HG03442 (cell line): ENCODE measurements at regions not wholly inside any gene's neighbourhood (a gene's known extent, or its start where the extent isn't known, plus 50 kb on each side); places are given as distances from the start of the nearest gene placed in this dataset.

Source experiments
- ATAC-seq: cut with Tn5 transposase; IDR thresholded peaks from one replicate; pipeline ENCODE4 v1.9.1; 2021; ENCODE audit warnings: mild to moderate bottlenecking, moderate library complexity; ENCODE audit not compliant: unreplicated experiment

DNA sequence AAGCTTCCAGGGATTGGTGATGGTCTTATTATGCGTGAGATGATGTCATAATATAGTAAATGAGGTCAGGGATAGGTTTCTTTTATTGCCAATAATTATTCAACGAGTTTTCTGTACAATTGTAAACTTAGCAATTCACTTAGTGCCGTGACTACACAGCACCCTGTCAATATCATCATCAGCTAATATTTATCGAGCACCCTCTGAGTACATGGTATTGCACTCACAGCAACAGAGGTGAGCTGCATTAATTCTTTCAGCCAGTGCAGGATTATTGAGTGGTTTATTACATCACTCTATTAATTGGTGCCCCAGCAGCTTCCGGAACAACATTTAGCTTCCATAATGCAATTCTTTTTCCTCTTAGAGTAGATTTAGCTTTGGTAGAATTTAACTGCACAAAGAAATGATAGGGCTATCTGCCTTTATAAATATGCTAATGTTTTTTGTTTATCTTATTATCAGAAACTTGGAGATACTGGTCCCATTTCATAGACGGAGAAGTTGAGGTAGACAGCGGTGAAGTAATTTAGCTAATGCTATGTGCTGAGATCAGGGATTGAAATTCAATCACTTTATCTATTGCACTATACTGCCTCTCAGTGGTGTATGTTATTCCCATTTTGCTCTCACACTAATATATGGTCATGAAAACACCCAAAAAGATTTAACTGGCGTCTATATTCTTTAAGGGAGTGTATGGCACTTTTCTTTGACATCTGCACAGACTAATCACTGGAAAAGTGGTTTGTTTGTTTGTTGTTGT lies 726.1 kb upstream of the WWC1 start:
- ATAC-seq, result no peak

DNA sequence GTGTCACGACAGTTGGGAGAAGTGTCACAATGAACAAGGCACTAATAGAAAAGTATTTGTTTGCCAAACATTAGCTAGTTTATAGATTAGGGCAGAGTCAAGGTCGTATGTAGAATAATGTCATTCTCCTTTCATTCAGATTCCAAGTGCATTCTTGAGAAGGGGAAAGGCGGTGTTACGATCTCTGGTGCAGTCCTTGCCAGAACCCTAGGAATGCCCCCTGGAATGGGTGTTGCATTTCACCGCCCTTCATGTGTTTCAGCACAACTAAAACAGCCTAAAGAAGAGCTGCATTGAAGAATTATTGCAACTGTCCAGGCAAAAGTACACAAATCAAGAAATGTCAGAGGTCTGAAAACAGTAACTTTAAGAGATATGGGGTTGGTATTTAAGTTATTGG lies 721.0 kb upstream of the WWC1 start:
- no peak for ATAC-seq

- no peak for ATAC-seq
Measured at GRCh38 chr5:167571824-167572223, 719.6 kb upstream of the WWC1 start.

GRCh38 chr5:167573370-167574127 lies 717.9 kb upstream of the WWC1 start:
- ATAC-seq, result no peak

GRCh38 chr5:167574464-167574863 lies 717.0 kb upstream of the WWC1 start:
- ATAC-seq, result no peak

DNA sequence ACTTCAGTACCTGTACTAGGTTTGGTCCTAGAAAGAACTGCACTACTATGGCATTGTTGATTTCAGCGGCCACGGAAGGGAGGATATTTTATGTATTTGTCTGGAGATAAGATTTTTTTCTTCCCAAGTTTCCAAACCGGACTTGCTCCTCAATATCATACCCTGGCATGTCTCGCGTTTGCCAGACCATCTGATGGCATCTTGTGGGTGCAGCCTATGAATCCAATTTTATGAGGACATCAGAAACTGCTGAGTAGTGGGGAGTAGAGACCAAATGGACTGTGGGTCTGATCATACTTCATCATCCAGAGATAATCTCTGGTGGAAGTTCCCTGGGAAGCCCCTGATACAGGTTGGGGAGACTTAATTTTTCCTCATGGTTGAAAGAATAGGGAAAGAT lies 716.1 kb upstream of the WWC1 start:
- ATAC-seq, result no peak

DNA sequence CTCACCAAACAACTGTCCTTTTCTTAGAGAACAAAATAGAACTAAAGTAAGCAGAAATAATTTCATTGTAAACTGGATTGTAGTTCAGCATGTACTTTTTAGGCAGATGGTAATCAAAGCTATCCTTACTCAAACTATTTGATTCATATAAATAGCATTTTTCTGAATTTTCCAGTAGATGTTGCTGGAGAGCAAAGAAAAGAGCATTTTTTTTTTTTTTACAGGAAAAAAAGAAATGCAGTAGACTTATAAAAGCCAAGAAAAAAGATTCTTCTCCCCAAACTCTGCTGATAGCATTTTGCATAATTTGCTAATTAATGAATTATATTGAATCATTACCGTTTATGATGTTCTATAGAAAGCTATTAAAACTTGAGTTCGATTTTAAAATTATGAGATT lies 715.3 kb upstream of the WWC1 start:
- ATAC-seq, result no peak

- ATAC-seq, result no peak
Measured at GRCh38 chr5:167576897-167577296, 714.5 kb upstream of the WWC1 start.

- ATAC-seq, result no peak
Measured at GRCh38 chr5:167577616-167578015, 713.8 kb upstream of the WWC1 start.

DNA sequence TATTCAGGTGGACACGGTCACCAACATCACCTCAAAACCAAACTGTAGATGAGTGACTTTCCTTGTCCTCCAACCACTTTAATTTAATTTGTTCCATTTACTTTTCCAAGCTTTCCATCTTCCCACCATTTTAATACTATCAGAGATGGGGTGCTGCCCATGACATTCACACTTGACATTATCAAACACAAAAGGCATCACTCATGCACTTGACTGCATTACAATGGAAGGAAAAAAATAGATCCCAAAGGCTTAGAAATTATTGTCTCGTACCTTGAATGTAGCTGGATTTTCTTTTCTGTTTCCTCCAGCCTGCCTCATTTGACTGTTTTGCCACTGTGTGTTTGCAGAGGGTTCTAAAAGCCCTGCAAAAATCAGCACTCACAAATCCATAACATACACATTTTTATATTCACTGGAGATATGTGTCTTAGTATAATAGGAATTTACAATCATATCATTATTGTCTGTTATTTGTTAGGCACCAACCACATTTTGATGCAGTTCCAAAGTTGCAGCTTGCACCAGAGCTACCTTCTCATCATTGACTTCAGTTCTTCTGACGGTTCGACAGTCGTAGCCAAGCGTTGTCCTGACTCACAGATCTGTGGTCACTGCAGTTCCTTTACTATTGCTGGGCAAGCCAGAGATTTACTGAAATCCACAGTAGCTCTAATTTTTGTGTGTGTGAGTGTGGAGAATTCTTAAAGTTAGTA lies 712.3 kb upstream of the WWC1 start:
- ATAC-seq, result no peak

GRCh38 chr5:167579693-167580055 lies 711.8 kb upstream of the WWC1 start:
- no peak for ATAC-seq

- no peak for ATAC-seq
Measured at GRCh38 chr5:167580608-167581007, 710.8 kb upstream of the WWC1 start.

- ATAC-seq, result no peak
Measured at GRCh38 chr5:167582283-167582682, 709.2 kb upstream of the WWC1 start.

DNA sequence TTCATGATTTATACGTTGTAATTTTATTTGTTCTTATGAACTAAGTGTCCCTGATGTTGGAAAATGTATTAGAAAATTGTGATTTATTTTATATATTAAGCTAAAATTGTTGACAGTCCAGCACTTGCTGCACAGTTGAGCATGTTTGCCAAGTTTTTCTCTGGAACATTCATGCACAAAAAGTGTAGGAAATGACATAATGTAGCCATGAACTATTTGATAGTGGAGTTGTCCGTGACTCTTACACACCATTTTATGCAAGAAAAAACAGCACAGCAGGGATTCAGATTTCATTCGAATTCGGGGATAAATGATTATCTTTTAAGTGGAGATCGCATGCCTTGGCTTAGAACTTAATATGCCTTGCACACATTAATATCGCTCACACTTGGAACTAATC lies 708.6 kb upstream of the WWC1 start:
- no peak for ATAC-seq

- ATAC-seq, result no peak
Measured at GRCh38 chr5:167585184-167585583, 706.3 kb upstream of the WWC1 start.

DNA sequence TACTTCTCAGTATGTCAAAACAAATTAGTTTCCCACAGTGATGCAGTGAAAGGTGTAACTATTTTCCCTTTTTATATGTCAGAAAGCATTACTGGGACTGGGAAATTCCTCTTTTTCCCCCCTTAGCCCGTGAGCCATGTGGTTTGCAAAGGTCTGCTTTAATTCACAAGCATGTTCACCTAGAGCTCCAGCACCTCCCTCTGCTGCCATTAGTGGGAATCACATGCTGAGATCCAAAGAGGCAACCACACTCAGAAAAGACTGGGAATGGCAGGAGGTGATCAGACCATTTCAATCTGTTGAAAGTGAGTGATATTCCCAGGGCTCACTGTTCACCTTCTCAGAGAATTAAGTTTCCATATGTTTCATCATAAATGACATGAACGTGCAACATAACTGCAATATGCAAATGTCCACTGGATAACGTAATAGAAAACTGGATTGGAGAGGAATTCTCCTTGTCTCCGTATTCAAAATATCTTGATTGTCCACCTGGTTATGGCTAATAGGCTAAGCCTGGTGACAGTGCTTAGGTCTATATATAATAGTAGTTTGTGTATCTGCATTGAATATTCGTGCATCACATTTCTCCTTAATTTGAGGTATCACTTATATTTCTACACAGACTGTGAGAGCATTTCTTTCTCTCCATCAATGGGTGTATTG lies 703.5 kb upstream of the WWC1 start:
- no peak for ATAC-seq

- no peak for ATAC-seq
Measured at GRCh38 chr5:167592114-167592513, 699.3 kb upstream of the WWC1 start.

DNA sequence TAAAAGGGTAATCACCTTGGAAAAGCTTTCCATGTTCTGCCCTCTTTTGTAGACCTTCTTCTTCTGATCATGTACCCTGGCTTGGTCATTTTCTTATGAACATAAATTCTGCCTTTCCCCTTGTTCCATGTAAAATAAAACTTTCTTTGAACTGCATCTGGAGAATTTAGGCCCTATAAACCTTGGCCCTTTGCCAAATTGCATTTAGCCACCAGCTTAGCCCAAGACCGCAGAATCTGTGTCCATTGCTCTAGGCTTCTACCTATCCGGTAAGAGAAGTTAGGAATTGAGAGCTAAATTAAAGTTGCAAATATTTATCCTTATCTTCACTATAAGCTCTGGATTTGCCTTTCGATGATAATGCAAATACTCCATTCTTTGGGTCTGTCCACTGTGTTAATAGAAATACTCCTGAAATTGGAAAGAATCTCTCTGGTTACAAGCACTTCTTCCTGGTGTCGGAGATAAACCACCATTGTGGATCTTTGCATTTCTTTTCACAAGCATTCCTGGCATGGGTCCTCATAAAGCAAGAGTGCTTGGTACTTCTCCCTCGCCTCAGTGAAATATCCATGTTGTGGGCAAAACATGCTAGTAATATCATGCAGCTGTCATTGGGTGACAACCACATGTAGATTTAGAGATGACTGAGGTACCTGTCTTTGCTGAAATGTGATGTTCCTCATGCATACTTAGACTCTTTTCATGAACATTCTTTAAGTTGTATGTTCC lies 698.0 kb upstream of the WWC1 start:
- ATAC-seq, result no peak

GRCh38 chr5:167594061-167594435 lies 697.4 kb upstream of the WWC1 start:
- ATAC-seq, result no peak

- ATAC-seq, result no peak
Measured at GRCh38 chr5:167594750-167595149, 696.7 kb upstream of the WWC1 start.

- no peak for ATAC-seq
Measured at GRCh38 chr5:167595196-167595595, 696.2 kb upstream of the WWC1 start.
